ENCODE measurements at regions not wholly inside any gene's neighbourhood (a gene's known extent, or its start where the extent isn't known, plus 50 kb on each side); places are given as distances from the start of the nearest gene placed in this dataset.

- DNase-seq (ENCODE audit: low spot score) = no peak
These were observed 477.6 kb upstream of the CITED2 start for GRCh38 chr6:139852067-139852466.

DNA sequence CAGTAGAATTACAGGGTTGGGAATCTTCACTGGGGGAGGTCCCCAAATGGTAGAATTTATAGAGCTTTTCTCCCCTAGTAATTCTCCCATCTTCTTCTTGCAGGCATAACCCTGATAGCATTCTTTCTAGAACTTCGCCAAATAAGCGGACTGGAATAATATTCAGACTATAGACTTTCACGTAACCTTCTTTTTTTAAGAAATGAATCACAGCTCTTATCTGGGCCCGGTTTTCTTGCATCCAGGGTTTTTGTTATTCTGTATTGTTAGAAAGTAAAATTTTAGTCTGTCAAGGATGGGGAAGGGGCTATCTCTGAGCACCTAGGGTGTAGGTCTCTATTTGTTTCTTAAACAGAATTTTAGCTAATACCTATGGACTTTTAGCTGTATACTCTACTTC lies 476.8 kb upstream of the CITED2 start:
- DNase-seq (ENCODE audit: low spot score) = no peak

GRCh38 chr6:139850512-139850911 lies 476.1 kb upstream of the CITED2 start:
- no peak for DNase-seq (ENCODE audit: low spot score)

DNA sequence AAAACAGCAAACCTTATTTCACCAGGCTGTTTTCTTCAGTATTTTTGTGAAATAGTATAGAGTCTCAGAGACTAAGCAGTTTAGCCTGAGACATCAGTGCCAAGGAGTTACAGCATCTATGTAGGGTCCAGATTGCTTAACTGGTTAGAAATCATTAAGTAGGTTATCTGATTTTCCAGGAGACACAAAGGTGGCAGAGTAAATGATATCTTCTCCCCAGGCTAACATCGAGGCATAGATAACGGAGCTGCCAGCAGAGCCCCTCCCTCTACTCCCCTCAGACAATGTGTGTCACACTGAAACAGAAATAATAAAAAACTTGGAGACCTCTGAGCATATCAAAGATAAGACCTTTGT lies 473.0 kb upstream of the CITED2 start:
- no peak for DNase-seq (ENCODE audit: low spot score)

GRCh38 chr6:139846538-139847456 lies 472.3 kb upstream of the CITED2 start:
- DNase-seq (ENCODE audit: low spot score) = peak; percentile 30

GRCh38 chr6:139844907-139845306 lies 470.5 kb upstream of the CITED2 start:
- DNase-seq (ENCODE audit: low spot score) = no peak

DNA sequence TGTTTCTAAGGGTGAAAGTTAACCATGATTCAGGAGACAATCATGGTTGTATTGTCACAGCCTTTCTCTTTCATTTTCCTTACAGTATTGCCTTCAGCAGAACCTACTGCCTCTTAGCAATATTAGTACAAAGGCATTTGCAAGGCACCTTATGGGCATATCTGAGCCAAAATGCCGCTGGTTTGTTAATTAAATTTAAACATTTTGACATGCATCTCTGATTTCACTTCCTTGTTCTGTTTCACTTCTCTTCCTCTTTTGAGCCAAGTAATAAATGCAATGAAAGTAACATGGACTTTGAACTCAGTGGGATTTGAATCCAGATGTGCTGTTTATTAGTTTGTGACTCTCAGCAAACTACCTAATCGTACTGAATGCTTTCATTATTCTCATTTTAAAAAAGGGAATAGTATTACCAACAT lies 467.4 kb upstream of the CITED2 start:
- no peak for DNase-seq (ENCODE audit: low spot score)

DNA sequence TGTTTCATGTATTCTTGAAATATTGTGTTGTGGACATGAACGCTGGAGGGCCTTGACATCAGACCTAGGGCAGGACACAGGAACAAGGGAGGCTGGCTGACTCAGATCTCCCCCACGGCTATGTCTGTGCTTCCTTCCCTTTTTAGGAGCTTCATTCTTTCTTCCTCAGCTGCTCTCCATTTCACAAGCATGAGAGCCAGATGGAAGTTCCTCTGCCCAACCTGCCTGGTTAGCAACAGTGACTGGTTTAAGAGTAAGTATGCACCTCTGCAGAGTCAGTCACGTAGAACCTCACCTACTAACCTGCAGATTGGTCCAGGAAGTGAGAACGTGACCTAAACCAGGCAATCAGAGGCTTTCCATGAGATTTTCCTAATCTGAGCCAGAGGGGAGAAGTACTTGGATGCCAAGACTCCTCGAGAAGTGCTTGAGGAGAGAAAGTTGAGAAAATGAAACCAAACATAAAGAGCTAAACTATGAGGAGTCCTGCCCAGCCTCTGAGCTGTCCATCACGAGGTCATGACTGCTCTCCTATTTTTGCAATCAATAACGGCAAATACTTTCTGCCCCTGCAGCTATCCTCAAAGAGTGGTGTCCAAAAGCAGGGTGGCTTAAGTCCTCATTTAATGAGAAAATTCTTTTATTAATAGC lies 465.2 kb upstream of the CITED2 start:
- peak; percentile 72 for DNase-seq (ENCODE audit: low spot score)

- no peak for DNase-seq (ENCODE audit: low spot score)
These were observed 459.8 kb upstream of the CITED2 start for GRCh38 chr6:139834232-139834631.

DNA sequence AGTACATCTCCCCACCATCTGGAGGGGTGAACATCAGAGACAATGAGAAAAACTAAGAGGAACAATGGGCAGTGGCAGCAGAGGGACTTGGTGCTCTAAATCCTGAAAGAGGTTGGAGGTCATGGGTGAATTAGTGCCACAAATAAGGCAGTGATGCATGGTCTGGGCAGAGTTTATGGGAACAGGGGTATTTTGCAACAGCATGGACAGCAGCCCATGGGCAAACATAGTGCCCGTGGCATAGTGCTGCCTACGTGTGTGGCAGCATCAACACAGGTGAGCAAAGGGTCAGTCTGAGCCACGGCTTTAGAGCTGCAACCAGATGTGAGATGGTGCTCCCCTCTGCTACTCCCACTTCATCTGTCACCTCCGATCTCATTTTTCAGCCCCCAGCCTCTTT lies 459.1 kb upstream of the CITED2 start:
- no peak for DNase-seq (ENCODE audit: low spot score)

DNA sequence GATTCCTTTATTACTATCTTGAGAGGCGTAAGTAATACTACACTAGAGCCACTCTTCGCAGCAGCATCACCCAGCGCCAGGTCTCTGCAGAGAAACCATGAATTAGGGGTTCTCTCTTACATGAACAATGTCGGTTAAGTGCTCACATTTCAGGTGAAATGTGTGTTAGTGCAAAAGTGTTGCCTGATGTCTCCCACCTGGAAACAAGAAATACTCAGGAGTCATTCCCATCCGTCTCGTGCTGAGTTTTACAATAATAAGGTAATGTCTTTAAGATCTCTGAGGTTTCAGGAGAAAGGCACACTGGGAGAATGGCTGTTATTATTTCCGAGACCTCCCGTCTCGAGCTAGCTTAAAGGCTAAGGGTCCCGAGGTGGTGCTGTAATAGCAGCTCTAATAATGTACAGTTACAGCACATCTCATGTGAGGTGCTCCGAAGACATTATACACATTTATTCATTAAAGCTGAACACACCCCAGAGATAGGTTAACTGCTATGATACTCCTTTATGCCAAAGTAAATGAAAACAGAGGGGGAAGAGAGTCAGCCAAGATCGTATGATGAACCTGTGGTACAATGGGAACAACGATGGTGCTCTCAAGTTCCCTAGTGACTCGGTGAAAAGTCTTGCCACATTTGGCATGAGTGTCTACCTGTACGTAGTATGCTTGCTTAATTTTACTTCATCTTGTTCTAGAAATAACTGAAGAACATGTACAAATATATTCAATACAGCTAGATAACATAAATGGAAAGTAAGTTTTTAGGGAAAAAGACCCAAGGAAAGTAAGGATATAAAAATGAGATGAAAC lies 458.3 kb upstream of the CITED2 start:
- no peak for DNase-seq (ENCODE audit: low spot score)

DNA sequence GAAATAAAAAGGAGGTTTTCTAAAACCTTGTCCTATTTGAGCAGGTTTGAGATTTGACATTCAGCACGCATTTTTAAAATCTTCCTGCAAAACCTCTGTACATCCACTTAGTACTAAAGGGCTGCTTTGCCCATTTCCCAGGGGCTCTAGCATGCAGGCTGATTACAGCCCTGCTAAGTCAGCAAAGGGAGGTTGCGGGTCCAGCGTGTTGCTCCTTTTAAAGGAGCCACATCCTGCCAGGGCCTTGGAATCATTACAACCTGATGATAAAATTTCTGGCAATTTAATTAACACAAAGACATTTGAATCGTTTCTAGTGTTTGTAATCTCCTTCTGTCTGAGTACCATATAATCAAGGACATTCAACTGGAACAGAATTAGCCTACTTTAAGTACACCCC lies 455.1 kb upstream of the CITED2 start:
- DNase-seq (ENCODE audit: low spot score) = no peak

DNA sequence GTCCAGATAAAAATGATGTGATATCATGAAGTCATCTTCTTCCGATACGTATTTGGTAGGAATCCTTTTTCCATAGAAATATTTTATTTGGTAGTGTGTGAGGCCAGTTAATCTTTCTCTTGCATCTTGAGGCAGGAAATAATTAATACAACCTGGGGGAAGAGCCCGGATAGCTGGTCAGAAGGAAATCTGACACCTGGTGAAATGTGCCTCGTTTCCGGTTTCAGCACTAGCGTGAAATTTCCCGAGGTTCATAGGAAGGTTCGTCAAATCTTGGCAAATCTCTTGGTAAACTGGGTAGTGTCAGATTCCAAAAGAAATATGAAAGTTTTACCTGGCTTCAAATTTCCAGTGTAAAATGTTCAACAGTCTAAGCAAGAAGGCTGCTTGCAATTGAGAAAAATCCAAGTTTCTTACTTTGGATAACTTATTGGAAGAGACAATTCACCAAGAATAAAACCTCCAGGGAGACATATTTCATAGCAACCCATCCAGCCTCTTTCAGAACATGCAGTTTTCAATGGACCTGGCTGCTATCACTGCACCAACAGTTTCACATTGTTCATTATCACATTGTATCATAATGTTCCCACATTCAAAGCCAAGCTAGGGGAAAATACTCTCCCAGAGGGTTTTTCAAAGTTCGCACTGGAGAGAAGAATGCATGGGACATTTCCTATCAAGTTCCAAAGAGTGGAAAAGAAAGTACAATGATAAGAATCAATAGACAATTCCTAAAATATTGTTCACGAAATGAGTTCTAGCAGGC lies 454.5 kb upstream of the CITED2 start:
- DNase-seq (ENCODE audit: low spot score) = no peak

DNA sequence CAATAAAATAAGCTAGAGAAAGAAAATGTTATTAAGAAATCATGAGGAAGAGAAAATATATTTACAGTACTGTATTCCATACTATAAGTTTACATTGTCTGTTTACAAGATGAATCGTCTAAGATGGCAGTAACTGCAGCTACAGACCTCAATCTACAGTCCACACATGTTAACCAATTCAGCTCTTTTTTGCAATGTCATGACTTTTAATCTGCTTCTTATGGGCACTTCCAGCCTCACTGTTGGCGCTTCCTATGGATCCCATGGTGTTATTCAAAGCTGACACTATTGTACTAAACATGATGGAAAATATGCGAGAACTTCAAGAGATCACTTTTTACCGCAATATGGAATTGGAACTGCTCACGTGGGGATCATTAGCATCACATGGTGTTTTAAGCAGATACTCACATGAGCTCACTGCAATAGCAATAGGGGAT lies 451.5 kb upstream of the CITED2 start:
- no peak for DNase-seq (ENCODE audit: low spot score)

DNA sequence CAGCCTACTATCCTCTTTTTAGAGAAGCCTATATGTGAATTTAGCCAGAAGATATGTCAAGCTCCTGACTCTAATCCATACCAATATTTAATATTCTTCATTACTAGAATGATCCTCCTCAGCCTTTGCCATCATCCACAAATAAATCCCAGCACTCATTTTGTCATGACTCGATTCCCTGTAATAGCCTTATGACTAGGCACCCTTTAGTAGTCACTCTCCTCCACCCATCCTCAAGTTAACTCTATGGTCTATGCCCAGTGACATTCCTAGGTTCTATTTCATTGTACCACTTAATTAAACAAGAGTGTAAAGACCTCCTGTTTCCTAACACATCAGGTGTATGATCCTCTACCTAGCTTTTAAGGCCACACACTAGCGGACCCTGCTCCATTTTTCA lies 450.4 kb upstream of the CITED2 start:
- DNase-seq (ENCODE audit: low spot score) = no peak

GRCh38 chr6:139823808-139824126 lies 449.3 kb upstream of the CITED2 start:
- DNase-seq (ENCODE audit: low spot score) = no peak

DNA sequence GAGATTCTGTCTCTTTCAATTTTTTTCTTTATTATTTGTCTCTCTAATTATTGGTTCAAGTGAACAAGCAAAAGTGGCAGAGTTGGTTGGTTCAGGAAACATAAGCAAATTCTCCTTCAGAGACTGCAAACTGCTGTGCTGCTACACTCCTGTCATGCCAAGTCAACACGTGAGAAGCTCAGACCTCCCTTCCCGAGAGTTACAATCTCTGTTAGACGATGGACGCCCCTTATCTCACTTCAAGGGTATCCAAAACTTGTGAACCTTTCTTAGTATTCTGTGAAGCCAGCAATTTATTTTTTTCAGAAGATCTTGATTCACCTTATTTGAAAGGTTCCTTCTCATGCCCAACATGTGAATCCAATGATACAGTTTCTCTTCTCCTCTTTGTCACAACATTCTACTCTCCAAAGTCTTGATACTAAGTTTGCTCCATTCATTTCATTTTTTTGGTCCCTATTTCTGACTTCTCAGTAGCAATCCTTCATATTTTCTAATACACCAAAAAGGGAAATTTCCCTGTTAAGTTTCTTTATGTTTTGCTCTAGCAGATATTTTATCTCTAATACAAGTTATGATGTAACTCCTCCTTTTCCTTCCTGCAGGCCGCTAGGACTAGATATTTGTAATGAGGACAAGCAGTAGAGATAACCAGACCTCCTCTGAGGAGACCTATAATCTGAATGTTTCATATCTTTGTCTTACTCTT lies 448.8 kb upstream of the CITED2 start:
- no peak for DNase-seq (ENCODE audit: low spot score)

GRCh38 chr6:139821676-139822223 lies 447.3 kb upstream of the CITED2 start:
- no peak for DNase-seq (ENCODE audit: low spot score)

DNA sequence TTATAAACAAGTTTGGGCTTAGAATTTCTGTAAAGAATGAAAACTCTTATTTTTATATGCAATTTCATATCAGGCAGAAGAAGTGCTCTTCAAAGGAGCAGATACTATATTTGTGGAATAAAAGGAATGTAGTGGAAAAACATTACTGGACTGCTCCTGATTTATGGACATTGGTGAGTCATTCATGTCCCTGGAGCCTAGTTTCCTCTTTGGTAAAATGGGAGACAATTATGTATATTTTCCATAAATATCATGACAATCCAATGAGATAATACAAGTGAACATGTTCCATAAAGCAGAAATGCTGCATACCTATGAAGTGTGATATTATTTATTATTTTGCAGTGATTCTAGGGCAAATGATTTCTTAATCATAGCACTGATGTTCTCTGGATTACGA lies 445.8 kb upstream of the CITED2 start:
- no peak for DNase-seq (ENCODE audit: low spot score)

DNA sequence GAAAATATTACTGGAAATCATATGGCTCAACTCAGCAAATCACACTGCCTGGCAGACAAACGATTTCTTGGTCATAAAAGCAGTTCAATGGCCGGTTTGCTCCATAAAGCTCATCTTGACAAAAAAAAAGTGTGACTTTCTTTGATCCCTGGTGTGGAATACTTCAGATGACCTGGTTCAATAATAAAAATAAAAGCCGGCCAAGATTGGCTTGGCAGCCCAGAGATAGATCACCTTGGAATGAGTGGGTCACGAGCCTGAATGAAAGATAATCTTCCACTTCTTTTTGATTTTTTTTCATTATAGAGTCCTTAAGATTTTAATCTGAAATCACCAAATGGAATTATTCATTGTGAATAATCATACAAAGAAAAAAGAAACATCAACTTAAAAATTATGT lies 445.3 kb upstream of the CITED2 start:
- DNase-seq (ENCODE audit: low spot score) = no peak

DNA sequence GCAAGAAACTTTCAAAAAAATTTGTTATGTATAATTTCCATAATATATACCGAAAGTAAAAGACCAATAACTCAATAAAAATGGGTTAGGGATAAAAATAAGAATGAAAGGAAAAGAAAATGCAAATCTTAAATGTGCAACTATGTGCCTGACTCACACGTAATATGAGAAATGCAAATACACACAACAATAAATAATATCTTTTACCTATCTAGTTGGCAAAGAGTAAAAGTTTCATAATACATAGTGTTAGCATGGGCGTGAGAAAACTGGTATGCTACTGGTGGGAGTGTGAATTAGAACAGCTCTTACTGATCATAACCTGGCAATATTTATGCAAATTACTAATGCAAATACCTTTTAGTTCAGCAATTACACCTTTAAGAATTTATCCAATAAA lies 438.5 kb upstream of the CITED2 start:
- DNase-seq (ENCODE audit: low spot score) = no peak
